NOMO-1 (cell line): ENCODE measurements at regions not wholly inside any gene's neighbourhood (a gene's known extent, or its start where the extent isn't known, plus 50 kb on each side); places are given as distances from the start of the nearest gene placed in this dataset.
A peak's percentile ranks its signal among the peaks of the same experiment; 100 is the strongest.

Experiments
- DNase-seq, 2 experiments: peaks; one replicate each; lab custom pipeline; 2025; ENCODE audit not compliant: unreplicated experiment in 2 of 2; lab: John Stamatoyannopoulos, UW

- no peak for DNase-seq
Measured at GRCh38 chr3:72539856-72540255, 308.4 kb downstream of the SHQ1 start.

- peak in 1 of 2 experiments; percentile 14 for DNase-seq
Measured at GRCh38 chr3:72538070-72538745, 310.0 kb downstream of the SHQ1 start.

GRCh38 chr3:72537448-72537847, 310.8 kb downstream of the SHQ1 start:
- no peak for DNase-seq

GRCh38 chr3:72536878-72537267, 311.4 kb downstream of the SHQ1 start:
- DNase-seq = no peak

- no peak for DNase-seq
Measured at GRCh38 chr3:72536206-72536877, 311.9 kb downstream of the SHQ1 start.

- DNase-seq = no peak
Measured at GRCh38 chr3:72535772-72536171, 312.5 kb downstream of the SHQ1 start.

GRCh38 chr3:72533591-72534473, 314.4 kb downstream of the SHQ1 start:
- peak; percentile 44 to 56 for DNase-seq

- no peak for DNase-seq
Measured at GRCh38 chr3:72530426-72530825, 317.8 kb downstream of the SHQ1 start.

GRCh38 chr3:72529081-72529480, 319.2 kb downstream of the SHQ1 start:
- DNase-seq = no peak

- DNase-seq = peak; percentile 63 to 99
Measured at GRCh38 chr3:72523429-72524151, 324.7 kb downstream of the SHQ1 start.

GRCh38 chr3:72520690-72521308, 327.4 kb downstream of the SHQ1 start:
- DNase-seq = no peak

- DNase-seq = peak in 1 of 2 experiments; percentile 29
Measured at GRCh38 chr3:72519946-72520604, 328.2 kb downstream of the SHQ1 start.

GRCh38 chr3:72517921-72518424, 330.3 kb downstream of the SHQ1 start:
- no peak for DNase-seq

- no peak for DNase-seq
Measured at GRCh38 chr3:72517336-72517735, 330.9 kb downstream of the SHQ1 start.

GRCh38 chr3:72516361-72516760, 331.9 kb downstream of the SHQ1 start:
- DNase-seq = no peak

- DNase-seq = no peak
Measured at GRCh38 chr3:72515941-72516340, 332.3 kb downstream of the SHQ1 start.

GRCh38 chr3:72515281-72515680, 333.0 kb downstream of the SHQ1 start:
- DNase-seq = no peak

- DNase-seq = no peak
Measured at GRCh38 chr3:72510247-72510646, 338.0 kb downstream of the SHQ1 start.

- DNase-seq = no peak
Measured at GRCh38 chr3:72505539-72506405, 342.5 kb downstream of the SHQ1 start.
